ENCODE measurements at regions not wholly inside any gene's neighbourhood (a gene's known extent, or its start where the extent isn't known, plus 50 kb on each side); places are given as distances from the start of the nearest gene placed in this dataset.

GRCh38 chr16:51852892-51853291 lies 694.1 kb downstream of the TOX3 start:
- TF ChIP-seq GATA3 (IDR thresholded peaks at IDR 0.05; ENCODE audit: low read depth, low read length) (no peak), GATA2 (IDR thresholded peaks at IDR 0.05; ENCODE audit: low read depth, low read length) (no peak)

Data from SH-SY5Y (cell line).